SW 1271 (cell line): ENCODE measurements at regions not wholly inside any gene's neighbourhood (a gene's known extent, or its start where the extent isn't known, plus 50 kb on each side); places are given as distances from the start of the nearest gene placed in this dataset.
A peak's percentile ranks its signal among the peaks of the same experiment; 100 is the strongest.

Source experiments
- DNase-seq, 2 experiments: peaks; one replicate each; lab custom pipeline; 2025; lab: John Stamatoyannopoulos, UW

- DNase-seq = no peak
Observed at GRCh38 chr17:69828087-69828486, 246.9 kb upstream of the KCNJ16 start.

GRCh38 chr17:69834494-69834893, 240.5 kb upstream of the KCNJ16 start:
- DNase-seq = no peak

- DNase-seq = no peak
Observed at GRCh38 chr17:69851736-69852135, 223.3 kb upstream of the KCNJ16 start.

- no peak for DNase-seq
Observed at GRCh38 chr17:69853541-69854224, 221.3 kb upstream of the KCNJ16 start.

GRCh38 chr17:69854225-69854780, 220.7 kb upstream of the KCNJ16 start:
- DNase-seq = no peak

GRCh38 chr17:69856946-69857345, 218.1 kb upstream of the KCNJ16 start:
- no peak for DNase-seq

GRCh38 chr17:69857412-69857835, 217.6 kb upstream of the KCNJ16 start:
- no peak for DNase-seq

GRCh38 chr17:69858460-69858859, 216.6 kb upstream of the KCNJ16 start:
- DNase-seq = no peak

- no peak for DNase-seq
Observed at GRCh38 chr17:69860142-69860680, 214.8 kb upstream of the KCNJ16 start.

- no peak for DNase-seq
Observed at GRCh38 chr17:69864462-69864861, 210.6 kb upstream of the KCNJ16 start.

GRCh38 chr17:69869667-69870066, 205.4 kb upstream of the KCNJ16 start:
- DNase-seq = no peak

GRCh38 chr17:69870091-69870530, 204.9 kb upstream of the KCNJ16 start:
- peak; percentile 69 to 71 for DNase-seq

- no peak for DNase-seq
Observed at GRCh38 chr17:69870751-69871199, 204.2 kb upstream of the KCNJ16 start.

- no peak for DNase-seq
Observed at GRCh38 chr17:69871318-69871717, 203.7 kb upstream of the KCNJ16 start.

- DNase-seq = no peak
Observed at GRCh38 chr17:69872675-69873262, 202.3 kb upstream of the KCNJ16 start.

GRCh38 chr17:69874175-69874670, 200.8 kb upstream of the KCNJ16 start:
- peak in 1 of 2 experiments; percentile 50 for DNase-seq

GRCh38 chr17:69876757-69877156, 198.3 kb upstream of the KCNJ16 start:
- no peak for DNase-seq

GRCh38 chr17:69878661-69879060, 196.4 kb upstream of the KCNJ16 start:
- no peak for DNase-seq

GRCh38 chr17:69879576-69879975, 195.4 kb upstream of the KCNJ16 start:
- no peak for DNase-seq

GRCh38 chr17:69880591-69881112, 194.4 kb upstream of the KCNJ16 start:
- DNase-seq = no peak

- no peak for DNase-seq
Observed at GRCh38 chr17:69882281-69882680, 192.7 kb upstream of the KCNJ16 start.

- DNase-seq = no peak
Observed at GRCh38 chr17:69883120-69883519, 191.9 kb upstream of the KCNJ16 start.

- no peak for DNase-seq
Observed at GRCh38 chr17:69884356-69884755, 190.7 kb upstream of the KCNJ16 start.
